ENCODE measurements at regions not wholly inside any gene's neighbourhood (a gene's known extent, or its start where the extent isn't known, plus 50 kb on each side); places are given as distances from the start of the nearest gene placed in this dataset.

GRCh38 chr4:166546009-166546408 is 673.0 kb downstream of the TLL1 start (continued):
- TF ChIP-seq BRCA1 (IDR thresholded peaks at IDR 0.05; ENCODE audit: low read depth, low read length) (no peak), BCL11A (IDR thresholded peaks at IDR 0.05; ENCODE audit: low read depth in 2 of 2, low read length in 2 of 2) (no peak)
